Neural cell (in vitro differentiated cells): ENCODE measurements at regions not wholly inside any gene's neighbourhood (a gene's known extent, or its start where the extent isn't known, plus 50 kb on each side); places are given as distances from the start of the nearest gene placed in this dataset.
"Not testable (repeated sequence)": the region's sequence is repeated elsewhere in the genome, so short reads cannot be mapped to it uniquely, and the experiment has no call there.

Experiments used
- CTCF ChIP-seq: fragments of 450-650 bp; IDR thresholded peaks from 2 replicates; pipeline ENCODE4 v1.5.1; 2014; ENCODE audit warnings: antibody characterized with exemption, mild to moderate bottlenecking, moderate library complexity; ENCODE audit not compliant: poor library complexity, severe bottlenecking
- EP300 ChIP-seq: fragments of 450-650 bp; conservative IDR thresholded peaks from 2 replicates; pipeline ENCODE4 v1.6.1; 2014; ENCODE audit warnings: antibody characterized with exemption, mild to moderate bottlenecking, moderate library complexity; ENCODE audit not compliant: poor library complexity, severe bottlenecking
- EZH2 ChIP-seq: fragments of 200-600, 300-800 bp; shearing (Covaris generic), sonication (generic); IDR thresholded peaks from 2 replicates; pipeline ENCODE4 v1.6.1; 2014; ENCODE audit warnings: antibody characterized with exemption, low read length, borderline replicate concordance, mild to moderate bottlenecking; ENCODE audit not compliant: insufficient read depth, poor library complexity, severe bottlenecking
- MXI1 ChIP-seq: fragments of 450-650 bp; conservative IDR thresholded peaks from 2 replicates; pipeline ENCODE4 v1.6.1; 2014; ENCODE audit warnings: antibody characterized with exemption, mild to moderate bottlenecking; ENCODE audit not compliant: poor library complexity, severe bottlenecking
- POLR2AphosphoS5 ChIP-seq: IDR thresholded peaks from 2 replicates; pipeline ENCODE4 v1.6.1; 2012
- RAD21 ChIP-seq: fragments of 450-650 bp; conservative IDR thresholded peaks from 2 replicates; pipeline ENCODE4 v1.6.1; 2014; ENCODE audit warnings: antibody characterized with exemption, mild to moderate bottlenecking, moderate library complexity
- REST ChIP-seq: IDR thresholded peaks from 2 replicates; pipeline ENCODE4 v1.6.1; 2012; ENCODE audit warnings: borderline replicate concordance
- SMC3 ChIP-seq: fragments of 450-650 bp; conservative IDR thresholded peaks from 2 replicates; pipeline ENCODE4 v1.6.1; 2014; ENCODE audit warnings: antibody characterized with exemption, mild to moderate bottlenecking, moderate library complexity; ENCODE audit not compliant: poor library complexity
- TAF1 ChIP-seq: IDR thresholded peaks from 2 replicates; pipeline ENCODE4 v1.6.1; 2012; ENCODE audit warnings: low read depth

GRCh38 chr17:30706461-30707335 is 117.8 kb downstream of the CRLF3 start:
- not testable (repeated sequence) for TF ChIP-seq EP300, CTCF, POLR2AphosphoS5, EZH2, REST, MXI1, TAF1, RAD21, SMC3
